ENCODE measurements at regions not wholly inside any gene's neighbourhood (a gene's known extent, or its start where the extent isn't known, plus 50 kb on each side); places are given as distances from the start of the nearest gene placed in this dataset.

GRCh38 chr11:116276051-116277044 is 496.4 kb downstream of the BUD13 start:
- peak; percentile 8 for DNase-seq

- no peak for DNase-seq
Observed at GRCh38 chr11:116275635-116276034, 497.2 kb downstream of the BUD13 start.

GRCh38 chr11:116274521-116274920 is 498.3 kb downstream of the BUD13 start:
- no peak for DNase-seq

DNA sequence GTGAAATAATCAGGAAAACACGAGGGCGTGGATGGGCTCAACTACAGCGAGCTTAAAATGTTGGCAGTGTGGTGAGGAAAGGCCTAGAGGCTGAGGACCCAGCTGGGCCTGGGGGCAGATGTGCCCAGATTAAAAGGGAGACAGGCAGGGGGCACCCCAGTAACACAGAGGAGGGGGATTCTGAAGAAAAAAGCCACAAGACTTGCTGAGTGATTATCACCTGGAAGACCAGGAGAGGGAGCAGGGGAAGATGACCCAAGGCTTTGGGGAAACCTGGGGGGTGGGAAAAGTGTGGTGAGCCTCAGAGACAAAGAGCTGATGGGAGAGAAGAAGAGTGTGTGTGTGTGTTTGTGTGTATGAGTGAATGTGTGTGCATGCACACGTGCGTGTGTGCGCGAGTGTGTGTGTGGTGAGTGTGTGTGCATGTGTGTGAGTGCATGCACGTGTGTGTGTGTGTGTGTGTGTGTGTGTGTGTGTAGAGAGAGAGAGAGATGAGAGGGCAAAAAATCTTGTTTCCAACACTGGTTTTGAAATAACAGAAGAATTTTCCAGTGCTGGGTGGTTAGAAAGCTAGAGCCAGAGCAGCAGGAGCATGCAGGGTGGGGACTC is 500.5 kb downstream of the BUD13 start:
- no peak for DNase-seq

DNA sequence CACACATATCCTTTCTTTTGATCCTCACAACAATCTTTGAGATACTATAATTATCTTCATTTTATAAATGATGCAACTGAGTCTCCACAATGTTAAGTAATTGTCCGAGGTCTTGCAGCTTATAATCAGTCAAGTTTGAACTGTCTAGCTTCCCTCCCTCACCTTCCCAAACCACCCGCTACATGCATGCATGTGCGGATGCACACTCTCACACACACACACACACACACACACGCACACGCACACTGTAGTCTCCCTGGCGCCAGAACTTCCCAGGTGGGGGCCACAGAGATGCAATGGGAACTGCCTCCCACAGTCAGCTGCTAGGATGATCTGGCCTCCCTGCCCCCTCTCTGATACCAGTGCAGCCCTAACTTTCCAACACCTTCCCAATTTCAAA is 501.3 kb downstream of the BUD13 start:
- DNase-seq = no peak

DNA sequence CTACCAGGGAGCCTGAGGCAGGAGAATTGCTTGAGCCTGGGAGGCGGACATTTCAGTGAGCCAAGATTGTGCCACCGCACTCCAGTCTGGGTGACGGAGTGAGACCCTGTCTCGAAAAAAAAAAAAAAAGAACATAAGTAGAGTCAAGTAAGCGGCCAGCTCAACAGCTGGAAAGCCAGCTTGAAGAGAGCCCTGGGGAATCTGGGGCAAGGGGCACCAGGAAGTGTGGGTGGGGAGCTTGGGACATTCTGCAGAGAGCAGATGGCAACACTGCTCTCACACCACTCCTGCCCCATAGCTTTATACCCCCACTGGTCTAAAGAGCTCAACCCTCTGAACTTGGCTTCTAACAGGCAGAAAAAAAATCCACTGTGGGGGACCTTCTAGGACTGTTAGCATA is 505.6 kb downstream of the BUD13 start:
- DNase-seq = no peak

- no peak for DNase-seq
Observed at GRCh38 chr11:116263770-116264169, 509.0 kb downstream of the BUD13 start.

- DNase-seq = no peak
Observed at GRCh38 chr11:116263019-116263418, 509.8 kb downstream of the BUD13 start.

DNA sequence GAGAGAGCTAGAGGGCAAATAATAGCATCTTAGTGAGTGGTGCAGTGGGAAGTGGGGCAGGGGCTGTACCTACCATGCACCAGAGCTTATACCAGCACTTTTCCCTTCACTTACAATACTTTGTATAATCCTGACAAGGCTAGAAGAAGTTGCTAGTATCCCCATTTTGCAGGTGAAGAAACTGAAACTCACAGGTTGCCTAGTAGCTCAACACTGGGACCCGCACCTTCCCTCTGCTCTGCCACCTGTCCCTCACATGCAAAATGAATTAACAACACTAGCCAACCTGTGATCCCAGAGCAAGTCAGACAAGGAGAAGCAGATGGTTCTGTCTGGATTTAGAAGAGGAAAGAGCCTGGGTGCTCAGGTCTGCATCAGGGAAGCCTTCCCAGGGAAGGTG is 510.4 kb downstream of the BUD13 start:
- DNase-seq = no peak

- DNase-seq = no peak
Observed at GRCh38 chr11:116261606-116262005, 511.2 kb downstream of the BUD13 start.

DNA sequence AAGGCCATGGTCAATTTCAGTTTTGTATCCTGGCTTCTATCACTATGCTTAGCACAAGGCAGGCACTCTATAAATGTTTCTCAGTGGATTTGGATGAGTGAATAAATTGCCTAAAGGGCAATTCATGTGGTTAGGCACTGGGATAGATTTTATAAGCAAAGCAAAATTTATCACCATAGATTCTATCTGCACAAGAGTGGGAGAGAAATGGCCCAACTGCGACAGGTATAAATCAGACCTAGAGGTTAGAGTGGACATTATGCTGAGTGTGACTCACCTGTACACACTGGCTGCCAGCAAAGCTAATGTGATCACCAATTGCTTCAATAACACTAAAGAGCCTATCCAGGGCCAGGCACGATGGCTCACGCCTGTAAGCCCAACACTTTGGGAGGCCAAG is 514.0 kb downstream of the BUD13 start:
- no peak for DNase-seq

DNA sequence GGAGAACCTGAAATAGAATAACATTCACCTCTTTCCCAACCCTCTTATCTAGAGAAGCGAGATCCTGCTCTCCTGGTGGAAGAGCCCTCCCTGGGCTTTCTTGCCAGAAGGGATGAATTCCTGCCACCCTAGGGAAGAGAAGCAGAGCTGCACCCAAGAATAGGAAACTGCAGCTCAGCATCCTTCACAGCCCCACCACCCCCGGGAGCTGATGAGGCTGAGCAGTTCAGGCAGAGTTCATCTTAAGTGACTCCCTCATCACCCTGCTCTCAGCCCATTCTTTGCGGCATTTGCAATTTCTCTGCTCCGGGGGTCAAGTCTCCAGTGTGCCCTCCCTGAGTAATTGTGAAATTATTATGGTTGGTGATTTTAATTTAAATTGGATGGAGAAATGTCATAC is 514.9 kb downstream of the BUD13 start:
- no peak for DNase-seq

GRCh38 chr11:116257092-116257491 is 515.7 kb downstream of the BUD13 start:
- DNase-seq = no peak

DNA sequence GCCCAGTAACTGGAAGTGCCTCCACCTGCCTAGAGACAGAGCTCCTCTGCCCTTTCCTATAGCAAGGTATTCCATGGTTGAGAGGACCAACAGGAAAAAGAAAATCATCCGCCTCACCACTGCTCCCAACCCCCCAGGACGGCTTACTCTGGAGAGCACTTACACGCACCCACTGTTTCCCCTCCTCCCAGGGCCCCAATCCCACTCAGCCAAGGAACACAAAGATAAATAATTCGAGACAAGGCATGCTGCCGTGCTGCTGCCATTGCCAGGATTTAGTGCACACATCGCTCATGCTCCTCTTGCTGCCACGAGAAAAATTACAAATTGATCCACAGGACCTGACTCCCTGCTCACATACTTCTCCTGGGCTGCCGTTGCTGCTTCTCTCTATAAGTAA is 516.6 kb downstream of the BUD13 start:
- no peak for DNase-seq

GRCh38 chr11:116255321-116255953 is 517.4 kb downstream of the BUD13 start:
- DNase-seq = no peak

DNA sequence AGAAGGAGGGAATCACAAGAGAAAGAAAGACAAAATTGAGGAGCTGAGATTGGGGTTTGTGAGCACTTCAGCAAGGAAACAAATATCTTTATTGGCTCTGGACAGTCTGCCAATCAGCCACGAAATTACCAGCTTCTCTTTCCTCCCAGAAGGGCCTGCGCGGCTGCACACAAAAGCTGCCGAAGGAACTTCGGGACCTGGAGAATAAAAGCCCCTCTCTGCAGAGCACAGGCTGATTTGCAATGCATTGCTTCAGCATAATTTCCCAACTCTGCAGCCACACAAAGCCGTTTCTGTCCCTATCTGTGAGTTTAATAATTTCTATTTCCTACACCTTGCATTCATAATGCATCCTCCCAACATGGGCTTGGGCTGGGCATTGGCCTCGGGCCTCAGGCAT is 522.6 kb downstream of the BUD13 start:
- no peak for DNase-seq

DNA sequence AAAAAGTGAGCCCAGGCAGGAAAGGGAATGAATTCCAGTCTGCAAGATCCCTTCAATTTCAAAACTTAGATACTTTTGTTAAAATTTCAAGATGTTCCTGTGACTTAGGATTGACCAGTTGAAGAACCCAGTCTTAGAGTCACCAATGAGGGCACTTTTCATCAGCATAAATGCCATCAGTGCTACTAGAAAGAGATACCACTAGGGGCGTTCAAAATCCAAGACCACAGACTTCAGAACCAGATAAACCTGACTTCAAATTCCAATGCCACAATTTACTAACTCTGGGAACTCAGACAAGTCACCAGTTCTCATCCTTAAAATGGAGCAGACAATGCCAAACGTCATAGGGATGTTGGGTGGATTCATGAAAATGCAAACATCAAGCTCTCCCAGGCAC is 523.2 kb downstream of the BUD13 start:
- DNase-seq = no peak

DNA sequence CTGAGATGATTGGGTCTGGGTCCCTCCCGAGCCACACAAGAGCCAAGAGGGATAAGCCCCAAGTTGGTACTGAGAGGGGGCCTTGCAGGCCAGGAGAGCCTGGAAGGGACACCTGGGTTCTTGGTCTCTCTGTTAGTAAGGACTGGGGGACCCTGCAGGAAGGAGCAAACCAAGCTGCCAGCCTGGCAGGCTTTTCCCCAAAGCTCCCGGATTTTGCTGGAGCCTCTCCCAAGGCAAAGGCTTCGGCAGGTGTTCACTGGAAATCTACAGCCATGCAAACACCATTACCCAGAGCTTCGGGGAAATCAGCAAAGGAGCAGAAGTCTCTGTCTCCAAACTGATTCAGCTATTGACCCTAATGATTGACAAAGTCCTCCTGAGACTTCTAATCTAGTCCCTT is 527.9 kb downstream of the BUD13 start:
- no peak for DNase-seq

DNA sequence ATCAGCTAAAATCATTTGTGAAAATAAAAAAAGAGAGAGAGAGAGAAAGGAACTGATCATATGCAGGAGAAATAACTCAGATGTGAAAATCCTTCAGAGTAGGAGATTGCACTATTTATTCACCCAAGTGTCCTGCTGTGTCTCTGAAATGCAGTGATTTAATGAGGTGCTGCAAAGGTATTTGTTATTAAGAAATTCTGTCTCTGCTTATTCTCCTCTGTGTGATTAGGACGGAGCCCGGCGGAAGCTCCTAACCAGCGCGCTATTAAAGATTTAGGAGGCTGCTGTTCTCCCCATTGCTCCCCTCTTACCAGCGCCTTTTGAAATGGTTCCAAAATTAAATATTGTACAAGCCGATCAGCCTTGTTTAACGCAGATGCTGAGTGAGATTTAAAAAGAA is 528.3 kb downstream of the BUD13 start:
- DNase-seq = no peak

- DNase-seq = no peak
Observed at GRCh38 chr11:116243991-116244390, 528.8 kb downstream of the BUD13 start.

- no peak for DNase-seq
Observed at GRCh38 chr11:116242006-116242405, 530.8 kb downstream of the BUD13 start.

- DNase-seq = no peak
Observed at GRCh38 chr11:116240710-116241109, 532.1 kb downstream of the BUD13 start.

- DNase-seq = no peak
Observed at GRCh38 chr11:116239247-116239646, 533.5 kb downstream of the BUD13 start.

Measured in T1000 (cell line).